Subcutaneous abdominal adipose tissue (tissue), 5 donors: ENCODE measurements at regions not wholly inside any gene's neighbourhood (a gene's known extent, or its start where the extent isn't known, plus 50 kb on each side); places are given as distances from the start of the nearest gene placed in this dataset.

ENCODE experiments used
- H3K27ac ChIP-seq: one replicate; pipeline ENCODE4 v1.7.0; 2013; ENCODE audit warnings: low read depth, mild to moderate bottlenecking, inconsistent platforms, low read length, moderate library complexity
- H3K27me3 ChIP-seq, 5 donors: one replicate each; pipeline ENCODE4 v1.7.0; 2013; ENCODE audit warnings: low read length in 5 of 5, inconsistent platforms in 1 of 5; ENCODE audit not compliant: control insufficient read depth in 5 of 5, insufficient read depth in 4 of 5
- H3K36me3 ChIP-seq, 5 donors: one replicate each; pipeline ENCODE4 v1.7.0; 2013; ENCODE audit warnings: low read length in 5 of 5; ENCODE audit not compliant: control insufficient read depth in 5 of 5, insufficient read depth in 5 of 5
- H3K4me1 ChIP-seq, 5 donors: one replicate each; pipeline ENCODE4 v1.7.0; 2013; ENCODE audit warnings: low read length in 5 of 5, mild to moderate bottlenecking in 3 of 5, moderate library complexity in 1 of 5; ENCODE audit not compliant: control insufficient read depth in 5 of 5, insufficient read depth in 5 of 5
- H3K4me3 ChIP-seq, 5 donors: one replicate each; pipeline ENCODE4 v1.7.0; 2013; ENCODE audit warnings: low read length in 5 of 5, low read depth in 1 of 5
- H3K9ac ChIP-seq, 5 donors: one replicate each; pipeline ENCODE4 v1.7.0; 2013; ENCODE audit warnings: low read length in 5 of 5, mild to moderate bottlenecking in 4 of 5, moderate library complexity in 3 of 5
- H3K9me3 ChIP-seq, 5 donors: one replicate each; pipeline ENCODE4 v1.7.0; 2013; ENCODE audit warnings: low read length in 5 of 5; ENCODE audit not compliant: control insufficient read depth in 5 of 5
- donor health status: healthy.
- donor health status: healthy.
- donor health status: healthy.
- donor health status: healthy.
- donor health status: healthy.

DNA sequence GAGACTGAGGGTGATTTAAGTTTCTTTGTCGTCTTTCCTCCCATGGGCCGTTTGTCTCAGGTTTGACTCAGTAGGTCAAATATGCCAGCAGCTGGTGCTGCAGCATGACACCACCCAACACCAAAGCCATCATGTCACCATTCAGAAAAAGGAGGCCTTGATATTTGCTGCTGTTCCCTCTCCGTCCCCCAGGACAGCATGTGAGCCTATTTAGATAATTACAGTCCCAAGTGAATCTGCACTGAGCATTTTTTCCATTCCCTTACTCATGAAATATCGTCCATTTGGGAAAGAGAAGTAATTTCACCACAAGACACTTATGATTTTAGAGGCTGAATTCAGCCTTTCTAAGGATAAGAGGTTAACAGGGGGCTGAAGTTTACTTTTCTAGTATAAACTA is 62.2 kb upstream of the ADORA2B start:
- Histone ChIP-seq H3K36me3 (no peaks in the 10 kb centered on the region), H3K9ac (no peak overlapping the region), H3K4me1 (peaks cover 0 to 6% (median 0%) of the 10 kb centered on the region in 5 donors), H3K27me3 (no peaks in the 10 kb centered on the region), H3K9me3 (no peaks in the 10 kb centered on the region), H3K4me3 (no peak overlapping the region), H3K27ac (no peak overlapping the region)

DNA sequence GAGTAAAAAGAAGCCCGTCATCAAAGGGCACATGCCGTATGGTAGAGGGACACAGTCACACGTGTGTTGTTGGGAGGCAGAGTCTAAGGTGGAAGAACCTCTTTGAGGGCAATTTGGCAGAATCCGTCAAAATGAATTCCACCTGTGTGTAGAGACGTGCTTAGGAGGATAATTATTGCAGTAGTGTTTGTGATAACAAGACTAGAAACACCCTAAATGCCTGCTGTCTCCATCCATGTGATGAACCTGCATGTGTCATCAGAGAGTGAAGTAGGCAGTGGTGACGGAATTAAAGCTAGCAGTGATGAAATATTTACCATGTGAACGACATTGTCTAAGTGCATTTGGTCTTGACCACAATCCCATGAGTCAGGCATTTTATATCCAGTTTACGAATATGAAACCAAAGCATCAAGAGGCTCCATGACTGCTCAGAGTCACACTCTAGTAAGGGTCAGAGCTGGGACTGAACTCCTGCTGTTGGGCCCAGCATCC is 61.3 kb upstream of the ADORA2B start:
- H3K27me3 ChIP-seq, result no peaks in the 10 kb centered on the region
- H3K36me3 ChIP-seq, result no peaks in the 10 kb centered on the region
- H3K9ac ChIP-seq, result no peak overlapping the region
- no peaks in the 10 kb centered on the region for H3K9me3 ChIP-seq
- no peak overlapping the region for H3K4me3 ChIP-seq
- H3K27ac ChIP-seq, result no peak overlapping the region
- peaks cover 0 to 6% (median 0%) of the 10 kb centered on the region in 5 donors for H3K4me1 ChIP-seq

DNA sequence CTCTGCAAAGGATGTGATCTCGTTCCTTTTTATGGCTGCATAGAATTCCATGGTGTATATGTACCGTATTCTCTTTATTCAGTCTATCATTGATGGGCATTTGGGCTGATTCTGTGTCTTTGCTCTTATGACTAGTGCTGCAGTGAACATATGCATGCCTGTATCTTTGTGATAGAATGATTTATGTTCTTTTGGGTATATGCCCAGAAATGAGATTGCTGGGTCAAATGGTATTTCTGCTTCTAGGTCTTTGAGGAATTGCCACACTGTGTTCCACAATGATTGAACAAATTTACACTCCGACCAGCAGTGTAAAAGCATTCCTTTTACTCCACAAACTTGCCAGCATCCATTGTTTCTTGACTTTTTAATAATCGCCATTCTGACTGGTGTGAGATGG is 60.2 kb upstream of the ADORA2B start:
- Histone ChIP-seq H3K36me3 (no peaks in the 10 kb centered on the region), H3K4me1 (peaks cover 0 to 6% (median 0%) of the 10 kb centered on the region in 5 donors), H3K4me3 (no peak overlapping the region), H3K27ac (no peak overlapping the region), H3K27me3 (no peaks in the 10 kb centered on the region), H3K9me3 (no peaks in the 10 kb centered on the region), H3K9ac (no peak overlapping the region)

DNA sequence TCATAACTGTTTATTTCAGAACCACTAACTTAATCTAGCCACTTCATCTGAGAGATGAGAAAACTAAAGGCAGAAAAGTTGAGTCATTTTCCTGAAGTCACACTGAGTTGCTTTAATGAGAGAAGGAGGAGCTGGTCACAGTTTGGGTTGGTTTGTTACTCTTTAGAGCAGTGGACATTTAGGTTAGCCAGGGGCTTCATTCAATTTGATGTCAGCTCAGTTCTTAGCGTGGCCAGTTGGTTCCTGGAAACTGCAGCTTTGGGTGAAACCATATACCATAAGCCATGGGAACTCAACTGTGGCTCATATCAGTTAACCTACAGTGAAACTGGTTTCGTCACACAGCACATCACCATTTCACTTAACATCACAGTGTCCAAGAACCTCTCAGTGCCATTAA is 59.2 kb upstream of the ADORA2B start:
- H3K27ac ChIP-seq, result no peak overlapping the region
- no peaks in the 10 kb centered on the region for H3K27me3 ChIP-seq
- peaks cover 0 to 6% (median 0%) of the 10 kb centered on the region in 5 donors for H3K4me1 ChIP-seq
- H3K9me3 ChIP-seq, result no peaks in the 10 kb centered on the region
- H3K4me3 ChIP-seq, result no peak overlapping the region
- H3K36me3 ChIP-seq, result no peaks in the 10 kb centered on the region
- H3K9ac ChIP-seq, result no peak overlapping the region

DNA sequence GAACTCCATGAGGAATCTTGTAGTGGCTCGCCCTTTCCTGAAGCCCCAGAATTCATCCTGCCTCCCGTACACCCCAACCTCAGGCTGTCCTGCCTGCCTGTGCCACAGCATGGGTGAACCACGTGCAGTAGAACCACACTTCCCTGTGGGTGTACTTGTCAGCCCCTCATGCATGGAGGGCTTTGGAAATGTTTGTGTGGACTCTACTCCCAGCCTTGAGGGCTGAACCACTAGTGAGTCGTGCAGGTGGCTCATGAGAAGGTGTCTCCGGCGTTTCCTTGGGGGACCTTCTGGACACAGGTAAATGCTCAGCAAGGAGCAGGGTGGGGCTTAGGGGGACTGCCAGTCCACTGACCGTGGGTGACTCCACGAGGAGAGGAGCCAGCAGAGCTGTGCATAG is 58.7 kb upstream of the ADORA2B start:
- Histone ChIP-seq H3K27me3 (no peaks in the 10 kb centered on the region), H3K36me3 (no peaks in the 10 kb centered on the region), H3K4me3 (no peak overlapping the region), H3K9me3 (no peaks in the 10 kb centered on the region), H3K27ac (no peak overlapping the region), H3K9ac (no peak overlapping the region), H3K4me1 (peaks cover 0 to 6% (median 0%) of the 10 kb centered on the region in 5 donors)

DNA sequence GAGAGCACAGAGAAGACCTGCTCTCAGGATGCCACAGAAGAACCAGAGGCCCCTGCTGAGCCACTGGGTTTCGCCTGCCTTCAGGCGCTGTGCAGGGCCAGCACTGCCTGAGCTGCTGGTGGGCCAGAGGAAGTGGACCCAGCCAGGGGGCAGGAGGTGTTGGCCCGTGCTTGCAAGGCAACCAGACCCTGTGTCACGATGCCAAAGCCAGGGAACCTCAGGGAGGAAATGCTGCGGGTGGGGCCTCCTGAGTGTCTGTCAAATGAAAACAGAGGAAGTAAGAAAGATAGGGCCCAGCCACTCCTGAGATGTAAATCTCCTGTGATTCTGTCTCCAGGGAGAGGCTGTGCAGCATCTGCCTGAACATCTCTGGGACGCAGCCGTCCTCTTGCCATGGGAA is 58.1 kb upstream of the ADORA2B start:
- Histone ChIP-seq H3K27ac (no peak overlapping the region), H3K9me3 (no peaks in the 10 kb centered on the region), H3K4me3 (no peak overlapping the region), H3K36me3 (no peaks in the 10 kb centered on the region), H3K27me3 (no peaks in the 10 kb centered on the region), H3K9ac (no peak overlapping the region), H3K4me1 (peaks cover 0 to 6% (median 0%) of the 10 kb centered on the region in 5 donors)

DNA sequence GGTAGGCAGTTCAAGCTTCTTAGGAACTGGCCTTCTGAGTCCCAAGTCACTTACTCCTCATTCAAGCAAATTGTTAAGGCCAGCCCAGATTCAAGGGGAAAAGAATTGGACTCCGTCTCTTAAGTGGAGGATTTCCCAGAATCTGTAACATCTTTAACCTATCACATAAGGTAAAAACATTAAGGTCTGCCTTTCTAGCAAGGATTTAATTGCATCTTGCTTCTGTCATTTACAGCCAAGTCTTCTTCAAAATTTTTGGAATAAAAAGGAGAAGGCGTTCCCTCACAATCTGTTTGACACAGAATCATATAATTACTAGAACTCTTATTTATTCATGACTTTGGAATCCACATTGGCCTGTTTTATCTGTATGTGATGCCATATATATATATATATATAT is 56.5 kb upstream of the ADORA2B start:
- Histone ChIP-seq H3K4me3 (no peak overlapping the region), H3K9me3 (no peaks in the 10 kb centered on the region), H3K36me3 (no peaks in the 10 kb centered on the region), H3K27me3 (no peaks in the 10 kb centered on the region), H3K9ac (no peak overlapping the region), H3K4me1 (peaks cover 0 to 8% (median 3%) of the 10 kb centered on the region in 5 donors), H3K27ac (no peak overlapping the region)

DNA sequence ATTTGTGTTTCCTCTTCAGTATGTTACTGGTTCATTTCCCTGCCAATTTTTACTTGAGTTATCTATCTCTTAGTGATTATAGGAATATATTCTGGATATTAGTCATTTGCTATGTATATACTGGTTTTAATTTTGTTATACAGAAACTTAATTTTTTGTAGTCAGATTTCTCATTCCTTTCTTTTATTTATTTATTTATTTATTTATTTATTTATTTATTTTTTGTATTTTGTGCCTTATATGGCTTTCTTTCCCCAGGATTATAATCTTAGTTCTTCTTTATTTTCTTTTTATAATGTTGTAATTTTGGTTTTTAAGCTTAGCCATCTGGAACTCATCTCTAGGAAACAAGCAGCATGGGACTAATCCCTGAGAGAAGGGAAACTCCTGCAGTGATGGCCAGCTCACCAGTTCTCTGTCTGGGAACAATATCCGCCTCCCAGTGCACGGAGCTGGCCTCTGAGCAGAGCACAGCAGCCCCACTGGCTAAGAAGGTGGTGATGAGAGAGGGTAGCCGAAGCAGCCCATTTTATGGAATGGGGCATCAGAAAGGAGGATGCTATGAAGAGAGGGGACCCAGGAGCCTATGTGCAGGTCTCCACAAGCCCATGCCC is 54.5 kb upstream of the ADORA2B start:
- Histone ChIP-seq H3K9ac (no peak overlapping the region), H3K4me1 (peaks cover 0 to 11% (median 0%) of the 10 kb centered on the region in 5 donors), H3K27ac (no peak overlapping the region), H3K4me3 (no peak overlapping the region), H3K27me3 (no peaks in the 10 kb centered on the region), H3K9me3 (no peaks in the 10 kb centered on the region), H3K36me3 (no peaks in the 10 kb centered on the region)

DNA sequence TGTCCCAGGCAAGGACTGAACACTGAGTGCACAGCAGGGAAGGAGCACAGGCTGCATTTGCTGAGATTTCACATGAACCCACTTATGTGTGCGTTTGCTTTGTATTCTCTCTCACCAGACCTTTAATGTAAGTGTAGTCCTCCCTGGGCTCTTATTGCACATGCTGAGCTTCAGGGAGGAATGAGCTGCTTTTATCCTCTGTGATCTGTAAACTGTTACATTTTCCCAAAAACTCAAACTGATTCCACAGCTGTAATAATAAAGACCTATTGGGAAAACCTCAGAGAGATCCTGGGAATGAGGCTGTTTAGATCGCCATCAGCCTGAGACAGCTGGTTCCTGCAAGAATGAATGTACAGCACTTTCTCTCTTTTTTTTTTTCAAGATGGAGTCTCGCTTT is 53.6 kb upstream of the ADORA2B start:
- no peak overlapping the region for H3K4me3 ChIP-seq
- no peaks in the 10 kb centered on the region for H3K36me3 ChIP-seq
- no peak overlapping the region for H3K9ac ChIP-seq
- H3K27ac ChIP-seq, result no peak overlapping the region
- peaks cover 0 to 3% (median 0%) of the 10 kb centered on the region in 5 donors for H3K9me3 ChIP-seq
- H3K4me1 ChIP-seq, result peaks cover 0 to 11% (median 0%) of the 10 kb centered on the region in 5 donors
- H3K27me3 ChIP-seq, result no peaks in the 10 kb centered on the region

DNA sequence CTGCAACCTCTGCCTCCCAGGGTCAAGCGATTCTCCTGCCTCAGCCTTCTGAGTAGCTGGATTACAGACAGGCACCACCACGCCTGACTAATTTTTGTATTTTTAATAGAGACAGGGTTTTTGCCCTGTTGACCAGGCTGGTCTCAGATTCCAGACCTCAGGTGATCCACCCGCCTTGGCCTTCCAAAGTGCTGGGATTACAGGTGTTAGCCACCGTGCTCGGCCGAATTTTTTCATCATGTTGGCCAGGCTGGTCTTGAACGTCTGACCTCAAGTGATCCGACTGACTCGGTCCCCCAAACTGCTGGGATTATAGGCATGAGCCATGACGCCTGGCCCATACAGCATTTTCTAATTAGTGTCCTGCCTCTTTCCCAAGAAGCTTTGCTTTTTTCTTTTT is 52.7 kb upstream of the ADORA2B start:
- no peak overlapping the region for H3K27ac ChIP-seq
- no peak overlapping the region for H3K9ac ChIP-seq
- peaks cover 0 to 3% (median 0%) of the 10 kb centered on the region in 5 donors for H3K9me3 ChIP-seq
- H3K4me3 ChIP-seq, result no peak overlapping the region
- H3K27me3 ChIP-seq, result no peaks in the 10 kb centered on the region
- H3K4me1 ChIP-seq, result peaks cover 0 to 11% (median 0%) of the 10 kb centered on the region in 5 donors
- no peaks in the 10 kb centered on the region for H3K36me3 ChIP-seq
